ENCODE measurements at regions not wholly inside any gene's neighbourhood (a gene's known extent, or its start where the extent isn't known, plus 50 kb on each side); places are given as distances from the start of the nearest gene placed in this dataset.

DNA sequence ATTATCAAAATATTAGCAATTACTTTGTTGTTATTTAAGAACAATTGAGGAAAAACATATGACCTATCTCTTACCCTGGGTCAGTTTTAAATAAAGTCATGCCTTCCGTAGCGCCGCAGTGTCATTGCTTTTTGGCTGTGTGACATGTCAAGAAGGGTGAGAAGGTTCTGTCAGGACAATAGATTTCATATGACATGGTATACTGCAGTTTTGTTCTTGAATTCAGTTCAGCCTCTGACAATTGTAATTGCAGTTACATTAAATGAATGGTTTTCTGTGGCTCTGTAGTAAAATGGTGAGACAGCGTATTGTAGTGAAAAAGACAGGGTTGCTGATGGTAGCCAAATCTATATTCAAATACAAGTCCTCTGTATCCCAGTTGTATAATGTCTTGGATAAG is 307.2 kb downstream of the CDH2 start:
- no peak overlapping the region for H3K4me3 ChIP-seq (ENCODE audit: low read depth, low read length)
- DNase-seq (ENCODE audit: low read depth), result no peak
- no peak for TF ChIP-seq CTCF (conservative IDR thresholded peaks at IDR 0.05; ENCODE audit: low read depth, low read length)

GRCh38 chr18:27865431-27865830 is 311.5 kb downstream of the CDH2 start:
- DNase-seq (ENCODE audit: low read depth), result no peak
- TF ChIP-seq CTCF (conservative IDR thresholded peaks at IDR 0.05; ENCODE audit: low read depth, low read length), result no peak
- no peak overlapping the region for H3K4me3 ChIP-seq (ENCODE audit: low read depth, low read length)

- no peak overlapping the region for H3K4me3 ChIP-seq (ENCODE audit: low read depth, low read length)
- no peak for TF ChIP-seq CTCF (conservative IDR thresholded peaks at IDR 0.05; ENCODE audit: low read depth, low read length)
- no peak for DNase-seq (ENCODE audit: low read depth)
These were observed 313.0 kb downstream of the CDH2 start for GRCh38 chr18:27863780-27864430.

GRCh38 chr18:27862041-27862682 is 314.8 kb downstream of the CDH2 start:
- DNase-seq (ENCODE audit: low read depth), result no peak
- no peak for TF ChIP-seq CTCF (conservative IDR thresholded peaks at IDR 0.05; ENCODE audit: low read depth, low read length)
- H3K4me3 ChIP-seq (ENCODE audit: low read depth, low read length), result no peak overlapping the region

DNA sequence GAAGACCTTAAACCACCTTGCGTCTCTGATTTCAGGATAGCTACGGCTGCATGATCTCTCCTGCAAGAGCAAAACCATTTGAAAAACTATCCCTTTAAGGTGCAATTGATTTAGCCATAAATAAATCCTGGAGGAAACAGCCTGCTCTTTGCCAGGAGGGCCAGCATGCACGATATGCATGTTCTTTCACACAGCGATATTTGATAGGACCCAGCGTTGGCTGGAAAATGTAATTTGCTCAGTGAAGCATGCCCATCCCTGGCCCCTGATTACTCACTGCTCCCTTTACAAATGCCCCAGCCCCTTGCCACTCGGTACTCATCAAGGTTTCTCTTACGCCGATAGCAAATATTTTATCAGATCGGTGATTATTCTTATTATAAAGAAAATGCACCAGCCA is 315.4 kb downstream of the CDH2 start:
- TF ChIP-seq CTCF (conservative IDR thresholded peaks at IDR 0.05; ENCODE audit: low read depth, low read length), result no peak
- no peak for DNase-seq (ENCODE audit: low read depth)
- no peak overlapping the region for H3K4me3 ChIP-seq (ENCODE audit: low read depth, low read length)

DNA sequence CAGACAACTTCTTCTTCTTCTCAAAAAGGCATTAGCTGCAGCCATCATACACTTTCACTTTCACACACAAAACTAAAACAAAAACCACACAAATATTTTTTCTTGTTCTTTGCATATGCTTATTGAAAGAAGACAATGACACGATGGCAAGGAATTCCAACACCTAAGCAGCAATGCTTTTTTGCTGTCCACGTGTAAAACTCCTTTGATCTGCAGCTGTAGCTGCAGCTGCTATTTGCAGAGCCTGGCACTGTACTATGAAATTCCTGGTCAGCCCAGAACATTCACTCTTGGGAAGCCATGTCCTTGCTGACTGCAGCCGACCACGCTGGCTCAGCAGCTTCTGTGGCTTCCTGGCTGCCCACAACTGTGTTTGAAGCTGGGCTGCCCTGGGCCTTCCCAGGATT is 316.2 kb downstream of the CDH2 start:
- DNase-seq (ENCODE audit: low read depth), result peak; percentile 2
- no peak for TF ChIP-seq CTCF (conservative IDR thresholded peaks at IDR 0.05; ENCODE audit: low read depth, low read length)
- no peak overlapping the region for H3K4me3 ChIP-seq (ENCODE audit: low read depth, low read length)

- DNase-seq (ENCODE audit: low read depth), result no peak
- no peak for TF ChIP-seq CTCF (conservative IDR thresholded peaks at IDR 0.05; ENCODE audit: low read depth, low read length)
- no peak overlapping the region for H3K4me3 ChIP-seq (ENCODE audit: low read depth, low read length)
These were observed 316.9 kb downstream of the CDH2 start for GRCh38 chr18:27860011-27860410.

Measured in epithelial cell of proximal tubule (primary cell).